Suppressor macrophage treated with lipopolysaccharide for 4 hours (primary cell): ENCODE measurements at regions not wholly inside any gene's neighbourhood (a gene's known extent, or its start where the extent isn't known, plus 50 kb on each side); places are given as distances from the start of the nearest gene placed in this dataset.
"Not testable (repeated sequence)": the region's sequence is repeated elsewhere in the genome, so short reads cannot be mapped to it uniquely, and the experiment has no call there.

Experiments used
- DNase-seq: peaks from one replicate; pipeline ENCODE4 v3.0.0-alpha.2; 2020

DNA sequence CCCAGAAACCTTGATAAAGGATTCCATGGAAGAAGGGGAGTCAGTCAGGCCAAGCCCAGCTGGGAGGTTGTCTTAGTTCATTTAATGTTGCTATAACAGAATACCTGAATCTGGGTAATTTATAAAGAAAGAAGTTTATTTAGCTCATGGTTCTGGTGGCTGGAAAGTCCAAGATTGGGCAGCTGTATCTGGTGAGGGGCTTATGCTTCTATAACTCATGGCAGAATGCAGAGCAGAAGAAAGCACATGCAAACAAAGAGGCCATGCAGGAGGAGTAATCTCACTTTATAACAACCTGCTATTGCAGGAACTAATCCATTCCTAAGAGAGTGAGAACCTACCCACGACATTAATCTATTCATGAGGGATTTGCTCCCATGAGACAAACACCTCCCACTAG, 54.2 kb upstream of the ANKRD1 start:
- no peak for DNase-seq

DNA sequence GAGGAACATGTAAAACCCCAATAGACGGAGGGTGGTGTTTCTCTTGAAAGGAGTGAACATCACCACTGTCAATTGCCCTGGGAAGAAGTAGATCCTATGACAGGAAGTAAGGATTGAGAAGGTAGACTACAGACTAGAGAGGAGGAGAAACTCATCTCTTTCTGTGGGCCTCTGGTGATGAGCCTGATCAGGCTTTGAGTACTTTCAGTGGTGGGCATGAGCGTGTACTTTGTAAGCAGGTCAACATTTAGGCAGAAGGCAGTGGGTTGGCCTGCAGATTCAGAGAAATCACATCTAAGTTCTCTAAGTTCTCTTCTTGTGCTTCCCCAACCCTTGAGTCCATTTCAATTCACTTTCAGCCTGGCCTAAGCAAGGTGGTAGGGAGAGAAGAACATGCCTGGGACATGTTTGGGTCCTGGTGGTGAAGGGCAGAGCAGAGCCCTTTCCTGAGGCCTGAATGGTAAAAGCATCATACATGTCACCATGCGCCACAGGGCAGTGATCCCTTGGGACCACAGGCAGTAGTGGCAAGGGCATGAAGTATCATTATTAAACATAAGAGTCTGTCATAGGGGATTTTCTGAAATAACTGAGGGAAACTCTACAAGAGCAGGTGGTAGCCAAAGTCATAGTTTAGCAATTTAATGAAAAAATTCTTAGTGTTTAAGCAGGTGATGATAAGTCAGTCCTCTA, 56.4 kb upstream of the ANKRD1 start:
- no peak for DNase-seq

DNA sequence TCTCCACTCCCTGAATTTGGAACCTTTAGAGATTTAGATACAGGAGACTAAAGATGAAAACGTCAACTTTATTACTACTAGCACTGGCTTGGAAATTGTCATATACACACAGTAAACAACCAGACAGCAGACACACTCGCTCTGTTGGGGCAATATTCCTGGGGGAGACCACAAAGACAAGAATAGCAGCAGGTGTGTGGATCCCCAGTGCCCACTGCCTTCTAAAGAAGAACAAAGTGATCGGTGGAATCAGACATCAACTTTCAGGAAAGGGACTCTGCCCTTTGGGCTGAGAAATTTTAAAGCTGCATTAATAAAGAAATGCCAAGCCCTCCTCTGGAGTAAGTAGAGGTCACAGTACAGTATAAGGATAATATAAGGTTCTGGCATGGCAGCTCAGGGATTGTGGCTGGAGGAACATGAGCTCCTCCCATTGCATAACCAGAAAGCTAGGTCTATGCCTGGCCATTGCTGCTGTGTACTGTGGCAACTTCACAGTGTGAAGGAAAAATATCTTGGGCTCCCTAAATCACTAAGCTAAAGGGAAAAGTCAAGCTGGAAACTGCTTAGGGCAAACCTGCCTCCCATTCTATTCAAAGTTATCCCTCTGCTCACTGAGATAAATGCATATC, 57.1 kb upstream of the ANKRD1 start:
- DNase-seq, result no peak

DNA sequence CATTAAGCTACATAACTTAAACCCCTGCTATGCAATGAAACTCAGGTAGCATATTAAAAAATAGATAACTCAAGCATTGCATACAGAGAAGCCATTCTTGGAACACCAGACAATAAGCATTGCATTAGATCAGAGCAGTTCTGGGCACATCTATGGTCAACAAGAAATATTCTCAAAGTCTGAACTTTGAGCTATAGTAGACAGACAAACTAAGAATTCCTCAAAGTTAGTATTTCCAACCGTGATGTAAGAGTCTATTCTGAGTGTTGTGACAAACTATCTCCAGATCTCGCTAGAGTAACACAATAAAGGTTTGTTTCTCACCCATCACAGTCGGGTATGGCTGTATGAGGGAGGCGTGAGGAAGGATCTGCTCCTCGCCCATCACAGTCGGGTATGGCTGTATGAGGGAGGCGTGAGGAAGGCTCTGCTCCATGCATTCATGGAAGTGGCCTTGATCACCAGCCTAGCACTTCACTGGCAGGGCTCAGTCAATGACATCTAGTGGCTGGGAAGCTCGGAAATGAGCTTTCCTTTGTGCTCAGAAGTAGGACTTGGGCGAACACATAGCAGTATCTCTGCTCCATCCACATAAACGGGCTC, 61.6 kb upstream of the ANKRD1 start:
- no peak for DNase-seq

GRCh38 chr10:90983914-90984549, 63.1 kb upstream of the ANKRD1 start:
- no peak for DNase-seq

DNA sequence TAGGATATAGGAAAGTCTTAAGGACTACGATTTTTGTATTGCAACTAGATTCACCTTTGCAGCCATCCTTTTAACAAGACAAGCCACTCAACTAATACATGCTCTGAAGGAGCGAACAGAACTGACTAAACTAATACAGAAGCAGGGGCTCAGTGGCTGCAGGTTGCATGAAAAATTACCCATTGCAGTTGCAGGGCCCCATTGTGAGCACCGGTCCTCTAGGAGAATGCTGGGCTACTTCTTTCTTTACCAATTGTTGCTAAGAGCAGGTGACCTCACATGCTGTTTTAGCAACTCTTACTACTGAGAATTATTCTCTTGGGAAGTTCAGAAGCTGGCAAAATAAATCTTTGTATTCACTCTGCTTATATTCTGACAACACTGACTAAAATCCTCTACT, 64.0 kb upstream of the ANKRD1 start:
- DNase-seq, result no peak

DNA sequence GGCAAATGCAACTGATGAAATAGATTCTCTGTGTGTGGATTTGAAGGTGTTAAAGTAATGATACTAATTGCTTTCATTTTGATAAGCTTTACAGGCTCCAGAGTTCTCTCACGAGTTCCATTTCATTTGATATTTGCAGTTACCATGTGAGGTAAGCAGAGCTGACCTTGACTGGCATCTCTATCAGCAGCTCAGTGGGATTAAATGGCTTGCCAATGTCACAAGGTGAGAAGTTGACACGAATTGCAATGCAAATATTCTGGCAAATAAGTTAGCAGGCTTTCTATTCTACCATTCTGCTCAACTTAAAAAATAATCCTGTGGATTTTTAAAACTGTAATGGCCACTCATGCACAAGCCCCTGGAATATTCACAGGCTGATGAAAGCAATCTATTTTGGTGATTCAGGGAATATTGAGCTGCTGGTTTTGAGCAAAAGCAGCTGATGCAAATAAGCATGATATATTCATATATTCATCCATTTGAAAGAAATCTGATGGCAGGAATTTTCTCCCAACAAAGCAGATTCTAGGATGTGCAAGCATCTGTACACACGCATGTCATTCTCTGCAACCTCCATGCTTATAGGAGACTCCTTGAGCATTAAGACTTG, 64.5 kb upstream of the ANKRD1 start:
- no peak for DNase-seq

- DNase-seq, result no peak
Measured at GRCh38 chr10:90986136-90986760, 65.4 kb upstream of the ANKRD1 start.

- DNase-seq, result no peak
Measured at GRCh38 chr10:90986870-90987269, 66.0 kb upstream of the ANKRD1 start.

- DNase-seq, result no peak
Measured at GRCh38 chr10:90987383-90987782, 66.5 kb upstream of the ANKRD1 start.

- DNase-seq, result no peak
Measured at GRCh38 chr10:90988024-90988423, 67.1 kb upstream of the ANKRD1 start.

- no peak for DNase-seq
Measured at GRCh38 chr10:90988802-90989201, 67.9 kb upstream of the ANKRD1 start.

GRCh38 chr10:90989378-90989777, 68.5 kb upstream of the ANKRD1 start:
- DNase-seq, result no peak

DNA sequence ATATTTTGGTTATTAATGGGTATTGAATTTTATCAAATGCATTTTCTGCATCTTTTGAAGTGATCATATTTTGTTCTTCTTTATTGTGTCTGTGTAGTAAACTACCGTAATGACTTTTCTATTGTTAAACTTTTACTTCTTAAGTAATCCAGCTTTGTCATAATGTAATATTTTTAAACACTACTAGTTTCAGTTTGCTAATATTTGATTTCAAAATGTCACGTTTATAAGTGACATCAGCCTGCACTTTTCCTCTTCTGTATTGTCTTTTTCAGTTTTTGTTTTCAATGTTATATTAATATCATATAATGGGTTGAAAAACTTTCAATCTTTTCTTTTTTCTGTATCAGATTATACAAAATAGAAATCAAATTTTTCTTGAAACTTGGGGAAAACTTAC, 71.6 kb upstream of the ANKRD1 start:
- peak; percentile 71 for DNase-seq

- peak; percentile 75 for DNase-seq
Measured at GRCh38 chr10:90993340-90993739, 72.5 kb upstream of the ANKRD1 start.

- no peak for DNase-seq
Measured at GRCh38 chr10:90997670-90998069, 76.8 kb upstream of the ANKRD1 start.

- DNase-seq, result no peak
Measured at GRCh38 chr10:90998733-90999511, 78.0 kb upstream of the ANKRD1 start.

DNA sequence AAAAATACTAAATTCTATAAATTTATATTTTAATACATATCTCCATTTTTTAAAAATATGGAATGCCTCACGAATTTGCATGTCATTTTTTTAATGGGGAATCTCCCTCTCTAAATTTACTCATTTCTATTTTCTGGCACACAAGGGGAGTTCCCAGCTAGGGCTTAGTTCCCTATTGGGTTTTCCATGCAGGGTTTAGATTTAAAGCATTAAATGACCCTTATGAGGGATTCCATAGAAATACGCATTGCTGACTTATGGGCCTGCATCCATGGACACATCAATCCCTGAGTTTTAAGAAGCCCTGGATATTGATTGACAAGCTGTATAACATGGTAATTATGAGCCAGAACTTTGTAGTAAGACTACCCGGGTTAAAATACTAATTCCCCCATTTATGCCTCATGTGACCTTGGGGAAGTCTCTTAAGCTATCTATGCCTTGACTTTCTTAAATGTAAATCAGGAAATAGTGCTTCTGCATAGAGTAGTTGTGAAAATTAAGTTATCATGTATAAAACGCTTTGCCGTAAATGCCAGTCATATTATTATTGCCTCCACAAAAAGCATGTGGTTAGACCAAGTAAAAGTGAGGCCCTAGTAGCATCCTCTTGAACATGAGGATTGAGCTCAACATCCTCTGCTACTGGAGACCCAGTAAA, 78.8 kb upstream of the ANKRD1 start:
- DNase-seq, result peak; percentile 84

DNA sequence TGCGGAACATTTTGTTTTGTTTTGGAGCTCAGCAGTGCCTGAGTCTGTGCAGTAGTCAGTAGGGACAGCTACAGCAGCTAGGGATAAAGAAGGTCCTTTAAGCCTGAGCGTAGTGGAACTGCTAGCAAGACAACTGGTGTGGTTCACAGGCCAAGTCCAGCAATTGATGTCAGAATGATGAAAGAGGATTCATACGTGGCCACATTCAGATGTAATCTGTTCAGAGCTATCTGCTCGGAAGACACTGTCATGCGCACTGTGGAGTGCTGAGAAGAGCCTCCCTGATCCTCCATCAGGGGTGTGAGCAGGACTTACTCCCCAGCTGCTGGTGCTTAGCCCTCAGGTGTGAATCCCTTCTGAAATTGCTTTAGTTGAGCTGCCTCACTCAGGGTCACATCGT, 79.6 kb upstream of the ANKRD1 start:
- DNase-seq, result no peak

GRCh38 chr10:91000985-91001384, 80.1 kb upstream of the ANKRD1 start:
- DNase-seq, result no peak

- DNase-seq, result peak; percentile 75
Measured at GRCh38 chr10:91002656-91003055, 81.8 kb upstream of the ANKRD1 start.

GRCh38 chr10:91003379-91003778, 82.5 kb upstream of the ANKRD1 start:
- not testable (repeated sequence) for DNase-seq
